Heart left ventricle (tissue), 13 donors: ENCODE measurements at regions not wholly inside any gene's neighbourhood (a gene's known extent, or its start where the extent isn't known, plus 50 kb on each side); places are given as distances from the start of the nearest gene placed in this dataset.

ENCODE experiments used
- CTCF ChIP-seq, 12 donors: fragments of 200-600 bp; sonication (generic) in 4 of 12; IDR thresholded peaks; one replicate each; pipeline versions ENCODE4 v1.5.0 to v1.8.0; 2018 to 2022; ENCODE audit warnings: antibody characterized with exemption in 12 of 12, mild to moderate bottlenecking in 5 of 12
- POLR2A ChIP-seq, 2 donors: fragments of 450-650 bp; IDR thresholded peaks; one replicate each; pipeline ENCODE4 v1.6.1; 2017; ENCODE audit warnings: antibody characterized with exemption in 2 of 2, mild to moderate bottlenecking in 2 of 2, moderate library complexity in 2 of 2
- donor health status: ischemic (EF 13 %, LVEDD 7.1; RV severe dilation, severe dysfunction).
- donor health status: DM: no; HTN: yes; CAD: no.
- donor health status: DM: no; HTN: no; CAD: no.
- donor health status: ischemic (EF 25% LVEDD 6.9; RV normal size, moderate dysfunction).
- donor health status: ischemic (EF 25% LVEDD 5.7; RV mildly dilated, moderate dysfunction).
- donor health status: ischemic (EF 35%, LVEDD 5.7; RV mildly dilated, moderate dysfunction).
- donor health status: nonischemic (EF 11% LVEDD 7.7; RV severe dilation, severe dysfunction).
- donor health status: DM: yes; HTN: yes; CAD: no.
- donor health status: PGD.
- donor health status: ischemic (EF 29% LVEDD 5.4; RV normal size, mild dysfunction).
- donor health status: nonischemic (EF 23%, LVEDD 6.1; RV moderate dilation, normal function).

- no peak for TF ChIP-seq POLR2A (IDR thresholded peaks at IDR 0.05)
- TF ChIP-seq CTCF (IDR thresholded peaks at IDR 0.05): no peak
Observed at GRCh38 chr1:55626326-55626725, 411.2 kb upstream of the USP24 start.
